Gastrocnemius medialis (tissue), 4 donors: ENCODE measurements at regions not wholly inside any gene's neighbourhood (a gene's known extent, or its start where the extent isn't known, plus 50 kb on each side); places are given as distances from the start of the nearest gene placed in this dataset.

Source experiments
- POLR2A ChIP-seq, 2 donors: fragments of 450-650 bp; IDR thresholded peaks; one replicate each; pipeline ENCODE4 v1.6.1; 2017; ENCODE audit warnings: antibody characterized with exemption in 2 of 2, mild to moderate bottlenecking in 2 of 2, moderate library complexity in 2 of 2
- TF ChIP-seq, protein P1 (sequence below), 5 experiments: fragments of 450-650 bp in 3 of 5; fragments of 200-600 bp in 2 of 5; sonication (generic) in 2 of 5; IDR thresholded peaks in 4 of 5; conservative IDR thresholded peaks in 1 of 5; 1 replicate in 4 of 5; 2 replicates in 1 of 5; pipeline ENCODE4 v1.5.1; 2016 to 2019; ENCODE audit warnings: antibody characterized with exemption in 5 of 5, mild to moderate bottlenecking in 3 of 5, moderate library complexity in 3 of 5

DNA sequence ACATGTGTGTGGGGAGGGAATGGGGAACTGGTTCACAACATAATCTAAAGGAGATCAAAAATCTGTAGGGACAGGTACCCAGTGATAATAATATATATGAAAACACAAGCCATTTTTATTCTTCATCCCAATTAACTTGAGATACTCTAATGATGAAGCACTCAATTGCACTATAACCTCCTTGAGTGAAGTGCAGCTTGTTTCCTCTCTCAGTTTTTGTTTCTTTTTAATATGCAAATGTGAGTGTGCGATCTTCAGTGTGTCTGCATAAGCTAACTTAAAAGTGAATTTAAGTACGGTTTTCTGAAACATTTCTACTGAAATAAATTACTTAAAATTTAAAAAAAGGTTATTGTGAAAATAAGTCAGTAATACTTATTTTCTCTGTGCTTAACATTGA lies 623.5 kb downstream of the CDH11 start:
- TF ChIP-seq, protein P1, sequence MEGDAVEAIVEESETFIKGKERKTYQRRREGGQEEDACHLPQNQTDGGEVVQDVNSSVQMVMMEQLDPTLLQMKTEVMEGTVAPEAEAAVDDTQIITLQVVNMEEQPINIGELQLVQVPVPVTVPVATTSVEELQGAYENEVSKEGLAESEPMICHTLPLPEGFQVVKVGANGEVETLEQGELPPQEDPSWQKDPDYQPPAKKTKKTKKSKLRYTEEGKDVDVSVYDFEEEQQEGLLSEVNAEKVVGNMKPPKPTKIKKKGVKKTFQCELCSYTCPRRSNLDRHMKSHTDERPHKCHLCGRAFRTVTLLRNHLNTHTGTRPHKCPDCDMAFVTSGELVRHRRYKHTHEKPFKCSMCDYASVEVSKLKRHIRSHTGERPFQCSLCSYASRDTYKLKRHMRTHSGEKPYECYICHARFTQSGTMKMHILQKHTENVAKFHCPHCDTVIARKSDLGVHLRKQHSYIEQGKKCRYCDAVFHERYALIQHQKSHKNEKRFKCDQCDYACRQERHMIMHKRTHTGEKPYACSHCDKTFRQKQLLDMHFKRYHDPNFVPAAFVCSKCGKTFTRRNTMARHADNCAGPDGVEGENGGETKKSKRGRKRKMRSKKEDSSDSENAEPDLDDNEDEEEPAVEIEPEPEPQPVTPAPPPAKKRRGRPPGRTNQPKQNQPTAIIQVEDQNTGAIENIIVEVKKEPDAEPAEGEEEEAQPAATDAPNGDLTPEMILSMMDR (IDR thresholded peaks at IDR 0.05 in 4 of 5, conservative IDR thresholded peaks at IDR 0.05 in 1 of 5), result no peak
- TF ChIP-seq POLR2A (IDR thresholded peaks at IDR 0.05), result no peak
